22Rv1 (cell line): ENCODE measurements at regions not wholly inside any gene's neighbourhood (a gene's known extent, or its start where the extent isn't known, plus 50 kb on each side); places are given as distances from the start of the nearest gene placed in this dataset.

Experiments
- CTCF ChIP-seq: fragments of 450-650 bp; IDR thresholded peaks from 2 replicates; pipeline ENCODE4 v1.5.1; 2017; ENCODE audit warnings: mild to moderate bottlenecking
- ZFX ChIP-seq: fragments of 450-650 bp; IDR thresholded peaks from 2 replicates; pipeline ENCODE4 v1.6.1; 2017; ENCODE audit warnings: antibody characterized with exemption, borderline replicate concordance

- TF ChIP-seq CTCF (no peak), ZFX (no peak)
These were observed 234.5 kb downstream of the RBM43 start for GRCh38 chr2:151027151-151027550.
